AG09319 (cell line): ENCODE measurements at regions not wholly inside any gene's neighbourhood (a gene's known extent, or its start where the extent isn't known, plus 50 kb on each side); places are given as distances from the start of the nearest gene placed in this dataset.

Source experiments
- DNase-seq: peaks from one replicate; pipeline ENCODE4 v3.0.0-alpha.2; 2010; ENCODE audit warnings: low read depth; ENCODE audit errors: extremely low read depth
- TF ChIP-seq, protein P1 (sequence below): IDR thresholded peaks from 2 replicates; pipeline ENCODE4 v1.5.1; 2011; ENCODE audit warnings: low read depth, mild to moderate bottlenecking, inconsistent platforms, low read length, moderate library complexity

GRCh38 chr5:33291216-33292000 is 149.4 kb upstream of the TARS1 start:
- no peak for DNase-seq

DNA sequence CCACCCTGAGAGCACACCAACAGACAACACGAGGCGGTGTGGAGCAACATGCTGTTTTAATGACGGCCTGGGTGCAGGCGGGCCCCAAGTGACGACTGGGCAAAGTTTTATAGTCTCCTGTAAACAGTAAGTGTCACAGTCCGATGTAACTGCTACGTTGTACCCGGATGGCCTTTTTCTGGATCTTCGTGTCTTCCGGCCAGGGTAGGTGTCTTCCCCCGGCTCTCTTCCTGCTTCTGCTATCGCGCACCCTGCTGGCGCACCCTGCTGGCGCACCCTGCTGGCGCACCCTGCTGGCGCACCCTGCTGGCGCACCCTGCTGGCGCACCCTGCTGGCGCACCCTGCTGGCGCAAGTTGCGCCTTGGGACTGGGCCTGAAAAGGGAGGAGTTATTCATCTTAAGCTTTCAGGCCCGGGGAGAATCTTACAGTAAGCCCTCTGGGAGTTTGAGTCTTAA is 143.0 kb upstream of the TARS1 start:
- no peak for DNase-seq
- TF ChIP-seq, protein P1, sequence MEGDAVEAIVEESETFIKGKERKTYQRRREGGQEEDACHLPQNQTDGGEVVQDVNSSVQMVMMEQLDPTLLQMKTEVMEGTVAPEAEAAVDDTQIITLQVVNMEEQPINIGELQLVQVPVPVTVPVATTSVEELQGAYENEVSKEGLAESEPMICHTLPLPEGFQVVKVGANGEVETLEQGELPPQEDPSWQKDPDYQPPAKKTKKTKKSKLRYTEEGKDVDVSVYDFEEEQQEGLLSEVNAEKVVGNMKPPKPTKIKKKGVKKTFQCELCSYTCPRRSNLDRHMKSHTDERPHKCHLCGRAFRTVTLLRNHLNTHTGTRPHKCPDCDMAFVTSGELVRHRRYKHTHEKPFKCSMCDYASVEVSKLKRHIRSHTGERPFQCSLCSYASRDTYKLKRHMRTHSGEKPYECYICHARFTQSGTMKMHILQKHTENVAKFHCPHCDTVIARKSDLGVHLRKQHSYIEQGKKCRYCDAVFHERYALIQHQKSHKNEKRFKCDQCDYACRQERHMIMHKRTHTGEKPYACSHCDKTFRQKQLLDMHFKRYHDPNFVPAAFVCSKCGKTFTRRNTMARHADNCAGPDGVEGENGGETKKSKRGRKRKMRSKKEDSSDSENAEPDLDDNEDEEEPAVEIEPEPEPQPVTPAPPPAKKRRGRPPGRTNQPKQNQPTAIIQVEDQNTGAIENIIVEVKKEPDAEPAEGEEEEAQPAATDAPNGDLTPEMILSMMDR, result 0 out of 2 replicates have a peak, but pooled peaks have one; percentile 5

More at GRCh38 chr5:33291216-33292000, 149.4 kb upstream of the TARS1 start:
- TF ChIP-seq, protein P1, result no peak

GRCh38 chr5:33299621-33300208 is 141.1 kb upstream of the TARS1 start:
- no peak for DNase-seq
- TF ChIP-seq, protein P1, result peak; percentile 42

- TF ChIP-seq, protein P1, result no peak
- no peak for DNase-seq
Observed at GRCh38 chr5:33300209-33300742, 140.5 kb upstream of the TARS1 start.

GRCh38 chr5:33303579-33304095 is 137.1 kb upstream of the TARS1 start:
- TF ChIP-seq, protein P1, result no peak
- no peak for DNase-seq

DNA sequence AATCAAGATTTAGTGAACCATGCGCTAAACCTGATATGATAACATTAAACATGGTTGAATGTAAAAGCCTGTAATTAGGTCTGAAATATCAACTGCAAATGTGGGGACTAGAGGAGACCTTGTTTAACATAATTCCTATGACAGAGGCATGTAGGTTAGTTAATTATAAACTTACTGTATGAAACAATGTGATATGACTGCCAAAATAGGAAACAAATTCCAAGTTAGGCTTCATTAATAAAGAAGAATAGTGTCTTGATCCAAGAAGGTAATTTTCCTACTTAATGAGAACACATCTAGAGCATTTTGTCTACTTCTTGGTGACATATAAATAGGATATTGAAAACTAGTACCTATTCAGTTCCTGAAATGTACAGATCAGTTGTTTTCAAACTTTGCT is 136.2 kb upstream of the TARS1 start:
- DNase-seq, result no peak
- TF ChIP-seq, protein P1, result no peak

GRCh38 chr5:33305572-33305971 is 135.2 kb upstream of the TARS1 start:
- DNase-seq, result no peak
- TF ChIP-seq, protein P1, result no peak
